ENCODE measurements at regions not wholly inside any gene's neighbourhood (a gene's known extent, or its start where the extent isn't known, plus 50 kb on each side); places are given as distances from the start of the nearest gene placed in this dataset.

- no peak for TF ChIP-seq EZH2phosphoT487 (IDR thresholded peaks at IDR 0.05)
- no peak for TF ChIP-seq CTCF (IDR thresholded peaks at IDR 0.05)
- no peak for TF ChIP-seq EZH2 (IDR thresholded peaks at IDR 0.05)
These were observed 252.6 kb downstream of the BAMBI start for GRCh38 chr10:28929942-28930341.

Measured in neural progenitor cell (in vitro differentiated cells).